ENCODE measurements at regions not wholly inside any gene's neighbourhood (a gene's known extent, or its start where the extent isn't known, plus 50 kb on each side); places are given as distances from the start of the nearest gene placed in this dataset.

DNA sequence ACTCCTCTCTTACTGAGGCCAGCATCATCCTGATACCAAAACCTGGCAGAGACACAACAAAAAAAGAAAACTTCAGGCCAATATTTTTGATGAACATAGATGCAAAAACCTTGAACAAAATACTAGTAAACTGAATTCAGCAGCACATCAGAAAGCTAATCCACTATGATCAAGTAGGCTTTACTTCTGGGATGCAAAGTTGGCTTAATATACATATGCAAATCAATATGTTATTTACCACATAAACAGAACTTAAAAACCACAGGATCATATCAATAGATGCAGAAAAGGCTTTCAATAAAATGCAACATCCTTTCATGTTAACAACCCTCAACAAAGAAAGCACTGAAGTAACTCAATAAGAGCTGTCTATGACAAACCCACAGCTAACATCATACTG is 414.5 kb upstream of the MCTP2 start:
- no peak overlapping the region for H2BK12ac ChIP-seq (ENCODE audit: low read depth, low read length)
- ChIA-PET POLR2A (ENCODE audit: partially characterized antibody) (interaction anchor here (1.4 kb wide), 1 partner anchor 9 kb away, joined by 3 read pairs; no protein-coding TSS in a partner anchor), CTCF (ENCODE audit: partially characterized antibody) (interaction anchor here (0.6 to 1.0 kb wide), 2 partner anchors 84 to 219 kb away, joined by 3 read pairs; no protein-coding TSS in a partner anchor)
- H2BK15ac ChIP-seq (ENCODE audit: low read length): no peak overlapping the region
- H3K27me3 ChIP-seq (replicated peaks in 1 of 4; ENCODE audit: control insufficient read depth in 3 of 4, extremely low read depth in 1 of 4, insufficient read depth in 3 of 4, low read length in 3 of 4): no peaks in the 10 kb centered on the region
- H2AFZ ChIP-seq (ENCODE audit: low read length): no peak overlapping the region
- H3K79me2 ChIP-seq (ENCODE audit: control insufficient read depth in 1 of 2, insufficient read depth in 2 of 2, low read length in 2 of 2): no peaks in the 10 kb centered on the region
- H3K9ac ChIP-seq (replicated peaks in 1 of 4; ENCODE audit: extremely low read depth in 1 of 4, low read depth in 3 of 4, low read length in 3 of 4): no peak overlapping the region
- no peaks in the 10 kb centered on the region; a peak in 1 of 4 replicates for H3K9me3 ChIP-seq (ENCODE audit: insufficient read depth in 2 of 2, low read depth in 1 of 2, low read length in 1 of 2)
- H4K5ac ChIP-seq (ENCODE audit: insufficient read length, low read depth, low read length): no peak overlapping the region
- FAIRE-seq (no peak), DNase-seq (ENCODE audit: low read depth in 1 of 2, low spot score in 2 of 2) (no peak)
- no peak overlapping the region for H3K23ac ChIP-seq (ENCODE audit: insufficient read length)
- no peaks in the 10 kb centered on the region for H3K36me3 ChIP-seq (ENCODE audit: control insufficient read depth in 2 of 4, insufficient read depth in 4 of 4, low read length in 3 of 4)
- H3K4ac ChIP-seq (replicated peaks; ENCODE audit: insufficient read length, low read depth, low read length): no peak overlapping the region
- no peak overlapping the region for H2AK5ac ChIP-seq (ENCODE audit: low read depth, low read length)
- H4K91ac ChIP-seq (replicated peaks; ENCODE audit: insufficient read length, low read length): no peak overlapping the region
- no peak overlapping the region for H3K4me3 ChIP-seq (ENCODE audit: extremely low read depth in 1 of 4, insufficient read depth in 2 of 4, low read depth in 3 of 4, low read length in 4 of 4)
- H4K8ac ChIP-seq (ENCODE audit: extremely low read depth, insufficient read depth, low read length): no peak overlapping the region
- H2BK5ac ChIP-seq (ENCODE audit: low read depth, low read length): no peak overlapping the region
- no peak overlapping the region for H3K56ac ChIP-seq (replicated peaks; ENCODE audit: insufficient read length, low read depth, low read length)
- no peak overlapping the region for H3K27ac ChIP-seq (ENCODE audit: low read depth, low read length)
- TF ChIP-seq, protein P1, sequence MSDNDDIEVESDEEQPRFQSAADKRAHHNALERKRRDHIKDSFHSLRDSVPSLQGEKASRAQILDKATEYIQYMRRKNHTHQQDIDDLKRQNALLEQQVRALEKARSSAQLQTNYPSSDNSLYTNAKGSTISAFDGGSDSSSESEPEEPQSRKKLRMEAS (IDR thresholded peaks at IDR 0.05): no peak
- TF ChIP-seq NRF1 (IDR thresholded peaks at IDR 0.05; ENCODE audit: low read depth, low read length) (no peak), SIRT6 (IDR thresholded peaks at IDR 0.05; ENCODE audit: low read length) (no peak), NANOG (IDR thresholded peaks at IDR 0.05; ENCODE audit: insufficient read depth, low read depth, low read length, poor library complexity, severe bottlenecking) (no peak), SRF (IDR thresholded peaks at IDR 0.05; ENCODE audit: low read depth, low read length) (no peak), YY1 (IDR thresholded peaks at IDR 0.05; ENCODE audit: low read depth, low read length) (no peak), CREB1 (IDR thresholded peaks at IDR 0.05) (no peak), CHD1 (IDR thresholded peaks at IDR 0.05; ENCODE audit: low read depth, low read length) (no peak), BCL11A (IDR thresholded peaks at IDR 0.05; ENCODE audit: low read depth in 2 of 2, low read length in 2 of 2) (no peak), MAFK (IDR thresholded peaks at IDR 0.05; ENCODE audit: low read depth, low read length) (no peak), SIX5 (IDR thresholded peaks at IDR 0.05; ENCODE audit: low read depth, low read length) (no peak), POLR2A (IDR thresholded peaks at IDR 0.05; ENCODE audit: control extremely low read depth in 1 of 2, low read depth in 2 of 2, low read length in 2 of 2) (no peak), HDAC6 (IDR thresholded peaks at IDR 0.05; ENCODE audit: low read depth, low read length) (no peak)
- TF ChIP-seq, protein P2, sequence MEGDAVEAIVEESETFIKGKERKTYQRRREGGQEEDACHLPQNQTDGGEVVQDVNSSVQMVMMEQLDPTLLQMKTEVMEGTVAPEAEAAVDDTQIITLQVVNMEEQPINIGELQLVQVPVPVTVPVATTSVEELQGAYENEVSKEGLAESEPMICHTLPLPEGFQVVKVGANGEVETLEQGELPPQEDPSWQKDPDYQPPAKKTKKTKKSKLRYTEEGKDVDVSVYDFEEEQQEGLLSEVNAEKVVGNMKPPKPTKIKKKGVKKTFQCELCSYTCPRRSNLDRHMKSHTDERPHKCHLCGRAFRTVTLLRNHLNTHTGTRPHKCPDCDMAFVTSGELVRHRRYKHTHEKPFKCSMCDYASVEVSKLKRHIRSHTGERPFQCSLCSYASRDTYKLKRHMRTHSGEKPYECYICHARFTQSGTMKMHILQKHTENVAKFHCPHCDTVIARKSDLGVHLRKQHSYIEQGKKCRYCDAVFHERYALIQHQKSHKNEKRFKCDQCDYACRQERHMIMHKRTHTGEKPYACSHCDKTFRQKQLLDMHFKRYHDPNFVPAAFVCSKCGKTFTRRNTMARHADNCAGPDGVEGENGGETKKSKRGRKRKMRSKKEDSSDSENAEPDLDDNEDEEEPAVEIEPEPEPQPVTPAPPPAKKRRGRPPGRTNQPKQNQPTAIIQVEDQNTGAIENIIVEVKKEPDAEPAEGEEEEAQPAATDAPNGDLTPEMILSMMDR (IDR thresholded peaks at IDR 0.05; ENCODE audit: control extremely low read depth in 1 of 3, insufficient read depth in 1 of 3, low read depth in 1 of 3, low read length in 3 of 3): no peak
- no peaks in the 10 kb centered on the region for H4K20me1 ChIP-seq (replicated peaks in 1 of 2; ENCODE audit: control insufficient read depth in 1 of 2, insufficient read depth in 2 of 2, low read length in 2 of 2)
- no peaks in the 10 kb centered on the region for H3K23me2 ChIP-seq (ENCODE audit: low read depth, low read length)
- no peak overlapping the region for H3K4me2 ChIP-seq (ENCODE audit: insufficient read depth in 1 of 2, low read depth in 2 of 2, low read length in 2 of 2)
- H3K79me1 ChIP-seq (ENCODE audit: low read depth, low read length): no peaks in the 10 kb centered on the region
- H3K14ac ChIP-seq (ENCODE audit: insufficient read length): no peak overlapping the region
- no peak overlapping the region for H2BK20ac ChIP-seq (ENCODE audit: low read length)
- no peak overlapping the region for H3K18ac ChIP-seq (ENCODE audit: extremely low read depth, low read length)
- no peak overlapping the region for H2BK120ac ChIP-seq (replicated peaks; ENCODE audit: low read depth, low read length)
- H3K4me1 ChIP-seq (replicated peaks in 1 of 4; ENCODE audit: control insufficient read depth in 3 of 4, insufficient read depth in 4 of 4, low read length in 3 of 4): no peaks in the 10 kb centered on the region; a peak in 1 of 7 replicates

Data from H1 (cell line).